DMS114 treated with DMSO at 0.1 percent for 48 hours (cell line): ENCODE measurements at regions not wholly inside any gene's neighbourhood (a gene's known extent, or its start where the extent isn't known, plus 50 kb on each side); places are given as distances from the start of the nearest gene placed in this dataset.

Experiments used
- DNase-seq: peaks from one replicate; lab custom pipeline; 2025; ENCODE audit not compliant: unreplicated experiment; lab: John Stamatoyannopoulos, UW

GRCh38 chr4:160175064-160175643 lies 1072.3 kb downstream of the RAPGEF2 start:
- DNase-seq: no peak

- no peak for DNase-seq
These were observed 1077.3 kb downstream of the RAPGEF2 start for GRCh38 chr4:160180211-160180610.

DNA sequence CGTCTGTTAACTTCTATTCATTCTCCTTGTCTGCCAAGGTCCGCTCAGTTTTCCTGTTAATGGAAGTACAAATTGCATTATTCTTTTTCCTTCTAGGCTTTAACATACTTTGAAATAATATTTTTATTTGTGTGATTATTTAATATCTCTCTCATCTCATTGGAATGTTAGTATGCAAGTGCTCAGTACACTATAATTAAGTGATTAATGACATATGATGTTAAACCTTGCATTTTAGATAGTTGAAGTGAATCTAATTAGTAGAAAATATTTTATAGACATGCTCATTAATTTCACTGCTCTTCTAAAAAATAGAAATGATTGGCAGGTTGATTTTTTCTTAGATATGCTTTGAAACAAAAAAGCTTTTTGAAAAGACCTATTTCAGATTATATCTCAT lies 1079.8 kb downstream of the RAPGEF2 start:
- DNase-seq: no peak

DNA sequence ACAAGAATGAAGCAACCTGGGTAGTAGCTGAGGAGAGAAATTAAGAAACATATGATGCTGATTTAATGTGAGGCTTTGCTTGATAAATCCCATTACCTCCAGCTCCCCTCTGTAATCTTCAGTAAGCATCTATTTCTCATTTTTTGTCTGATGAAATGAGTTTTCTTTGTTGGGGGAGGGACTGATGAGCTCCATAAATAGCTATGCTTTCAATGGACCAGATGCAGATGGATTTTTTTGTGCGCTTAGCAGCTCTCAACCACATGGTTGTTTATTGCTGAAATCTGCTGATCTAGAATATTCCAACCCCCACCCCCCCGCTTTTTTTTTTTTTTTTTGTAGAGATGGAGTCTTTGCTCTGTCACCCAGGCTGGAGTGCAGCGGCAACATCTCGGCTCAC lies 1082.0 kb downstream of the RAPGEF2 start:
- DNase-seq: no peak

- no peak for DNase-seq
These were observed 1090.9 kb downstream of the RAPGEF2 start for GRCh38 chr4:160193787-160194186.

GRCh38 chr4:160194716-160195115 lies 1091.8 kb downstream of the RAPGEF2 start:
- no peak for DNase-seq

- DNase-seq: no peak
These were observed 1099.9 kb downstream of the RAPGEF2 start for GRCh38 chr4:160202802-160203201.

GRCh38 chr4:160212078-160212477 lies 1109.2 kb downstream of the RAPGEF2 start:
- no peak for DNase-seq

DNA sequence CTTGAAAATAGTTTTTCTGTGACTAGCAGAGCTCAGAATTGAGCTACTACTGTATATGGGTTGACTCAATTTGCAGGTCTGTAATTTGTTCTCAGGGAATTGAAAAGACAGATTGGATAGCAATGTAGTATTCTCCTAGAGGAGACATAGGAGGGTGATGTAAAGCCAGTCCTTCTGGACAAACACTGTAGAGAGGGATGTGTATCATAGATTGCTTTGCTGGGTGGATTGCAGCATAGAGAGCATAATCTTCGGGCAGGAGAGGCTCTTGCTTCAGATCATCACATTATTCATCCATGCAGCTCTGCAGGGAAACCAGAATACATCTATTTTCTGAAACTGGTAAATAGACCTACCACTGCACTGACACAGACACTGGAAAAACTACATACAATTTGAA lies 1110.5 kb downstream of the RAPGEF2 start:
- DNase-seq: no peak

- DNase-seq: no peak
These were observed 1114.5 kb downstream of the RAPGEF2 start for GRCh38 chr4:160217352-160217751.

- DNase-seq: no peak
These were observed 1121.2 kb downstream of the RAPGEF2 start for GRCh38 chr4:160224049-160224448.

- DNase-seq: no peak
These were observed 1130.3 kb downstream of the RAPGEF2 start for GRCh38 chr4:160233141-160233540.

DNA sequence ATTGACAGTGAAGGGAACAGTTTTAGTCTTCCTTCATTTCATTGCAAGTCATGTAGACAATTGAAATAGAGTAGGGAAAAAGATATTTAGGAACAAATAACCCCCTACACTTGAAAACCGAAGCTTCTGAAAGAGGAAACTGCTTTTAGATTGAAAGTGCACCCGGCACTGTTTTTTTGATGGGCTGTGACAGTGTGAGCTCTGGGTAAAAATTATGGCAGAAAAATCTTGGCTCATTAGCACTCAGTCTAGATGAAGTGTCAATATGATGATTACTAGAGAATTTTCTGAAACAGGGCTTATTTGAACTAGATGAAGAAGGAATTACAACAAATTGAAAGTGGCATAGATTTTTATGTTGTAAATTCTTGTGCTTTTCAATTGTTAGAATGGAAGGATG lies 1132.4 kb downstream of the RAPGEF2 start:
- no peak for DNase-seq

GRCh38 chr4:160235771-160236170 lies 1132.9 kb downstream of the RAPGEF2 start:
- DNase-seq: no peak

DNA sequence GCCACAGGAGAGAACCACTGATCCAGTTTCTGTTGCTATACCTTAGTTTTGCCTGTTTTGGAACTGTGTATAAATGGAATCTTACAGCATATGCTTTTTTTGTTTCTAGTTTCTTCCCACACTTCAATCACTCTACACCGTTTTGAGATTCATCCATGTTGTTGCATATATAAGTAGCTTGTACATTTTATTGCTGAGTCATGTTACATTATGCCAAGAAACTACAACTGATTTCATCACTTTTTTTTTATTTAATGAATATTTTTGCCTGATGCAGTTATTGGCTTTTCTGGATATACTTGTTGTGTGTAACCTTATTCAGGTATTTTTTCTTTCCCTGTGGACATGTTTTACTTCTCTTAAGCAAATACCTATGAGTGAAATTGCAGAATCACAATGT lies 1135.9 kb downstream of the RAPGEF2 start:
- DNase-seq: no peak

- DNase-seq: no peak
These were observed 1144.3 kb downstream of the RAPGEF2 start for GRCh38 chr4:160247091-160247656.

GRCh38 chr4:160251522-160252170 lies 1148.8 kb downstream of the RAPGEF2 start:
- DNase-seq: no peak

GRCh38 chr4:160257318-160257717 lies 1154.4 kb downstream of the RAPGEF2 start:
- DNase-seq: no peak

DNA sequence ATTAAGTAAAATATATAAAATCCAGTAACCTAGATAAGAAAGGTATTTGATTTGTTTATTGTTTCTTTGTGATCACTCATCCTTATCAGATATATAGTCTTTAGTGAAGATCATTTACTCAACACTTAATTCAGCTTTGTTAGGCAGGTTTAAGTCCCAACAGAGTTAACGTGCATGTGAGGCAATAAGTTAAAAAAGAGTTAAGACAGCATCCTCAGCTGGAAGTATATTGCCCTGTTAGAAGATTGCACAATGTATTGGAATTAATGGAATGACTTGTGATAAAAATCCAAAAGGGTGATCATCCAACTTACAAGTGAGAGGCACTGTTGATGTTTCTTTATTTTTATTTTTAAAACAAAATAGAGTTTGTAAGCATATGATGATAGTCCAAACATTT lies 1162.1 kb downstream of the RAPGEF2 start:
- DNase-seq: no peak

DNA sequence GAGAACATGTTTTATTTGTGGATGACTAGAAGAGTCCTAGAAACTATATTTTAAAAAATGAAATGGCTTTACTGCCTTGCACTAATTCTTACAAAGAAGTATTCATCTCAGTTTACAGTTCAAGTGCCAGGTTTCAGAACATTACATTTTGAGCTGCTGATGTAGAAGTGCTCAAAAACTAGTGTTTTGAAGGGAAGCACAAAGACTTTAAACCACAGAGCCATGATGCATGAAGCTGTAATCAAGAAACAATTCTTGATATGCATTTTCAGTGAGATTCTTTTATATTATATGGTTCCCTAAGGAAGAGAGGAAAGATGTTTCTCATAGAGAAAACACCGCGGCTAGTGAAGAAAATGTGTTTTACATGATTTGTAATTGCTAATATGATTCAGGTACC lies 1163.0 kb downstream of the RAPGEF2 start:
- no peak for DNase-seq

GRCh38 chr4:160276785-160277325 lies 1174.0 kb downstream of the RAPGEF2 start:
- DNase-seq: no peak

DNA sequence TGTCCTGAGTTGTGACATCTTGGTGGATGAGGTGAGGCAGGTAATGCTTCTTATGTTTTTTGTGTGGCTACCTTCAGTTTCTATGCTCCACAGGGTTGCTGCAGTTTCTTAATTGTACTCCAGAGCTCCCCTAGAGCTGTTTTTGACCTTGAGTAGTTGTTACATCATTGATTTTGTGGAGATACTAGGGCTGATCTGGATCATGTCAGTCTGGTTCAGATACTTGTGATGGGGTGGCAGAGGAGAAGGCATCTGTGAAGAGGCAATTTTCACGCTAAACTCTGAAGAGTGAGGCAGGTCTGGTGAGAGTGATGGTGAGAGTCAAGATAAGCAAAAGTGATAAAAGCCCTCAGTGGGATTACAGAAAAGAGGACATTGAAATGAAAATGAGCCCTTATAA lies 1180.2 kb downstream of the RAPGEF2 start:
- no peak for DNase-seq
